IMR-90 (cell line): ENCODE measurements at regions not wholly inside any gene's neighbourhood (a gene's known extent, or its start where the extent isn't known, plus 50 kb on each side); places are given as distances from the start of the nearest gene placed in this dataset.

ENCODE experiments used
- ATAC-seq: fragments of 200-7000 bp; cut with Tn5 transposase; 2 replicates; pipeline ENCODE4 v1.9.1; 2020; ENCODE audit warnings: low read depth, mild to moderate bottlenecking, moderate library complexity
- BruUV-seq: library from RNA; stranded (reverse); fragments of 400-500 nt; replicated peaks from 2 replicates; lab custom pipeline; 2021; lab: Mats Ljungman, UMichigan
- CTCF ChIA-PET: fragments of 300-600 bp; formaldehyde crosslinking; extraction: SDS; loops from one replicate; lab custom pipeline; 2021; ENCODE audit warnings: antibody characterized with exemption; lab: Yijun Ruan, JAX
- POLR2A ChIA-PET: fragments of 300-600 bp; sonication (Branson Sonifier 250); formaldehyde crosslinking; loops from one replicate; lab custom pipeline; 2022; ENCODE audit warnings: antibody characterized with exemption; ENCODE audit not compliant: unreplicated experiment; lab: Charles Lee
- DNase-seq: peaks from one replicate; pipeline ENCODE4 v3.0.0; 2013
- H2AFZ ChIP-seq: replicated peaks from 2 replicates; pipeline ENCODE3; 2013; ENCODE audit warnings: low read length, mild to moderate bottlenecking; ENCODE audit not compliant: poor library complexity
- H2AK5ac ChIP-seq: 2 replicates; pipeline ENCODE4 v1.6.1; 2013; ENCODE audit warnings: low read depth, low read length, inconsistent platforms
- H2AK9ac ChIP-seq: replicated peaks from 2 replicates; pipeline ENCODE3; 2013; ENCODE audit warnings: mild to moderate bottlenecking, low read depth, low read length, moderate library complexity; ENCODE audit not compliant: poor library complexity
- H2BK120ac ChIP-seq: 2 replicates; pipeline ENCODE4 v1.6.1; 2013; ENCODE audit warnings: low read depth, low read length, inconsistent platforms
- H2BK15ac ChIP-seq: 3 replicates; pipeline ENCODE4 v1.6.1; 2013; ENCODE audit warnings: low read depth, low read length, inconsistent platforms
- H2BK20ac ChIP-seq: 2 replicates; pipeline ENCODE4 v1.6.1; 2013; ENCODE audit warnings: low read depth, mild to moderate bottlenecking, inconsistent platforms, low read length, moderate library complexity
- H2BK5ac ChIP-seq: 2 replicates; pipeline ENCODE4 v1.6.1; 2013; ENCODE audit warnings: mild to moderate bottlenecking, low read depth, low read length, inconsistent platforms; ENCODE audit not compliant: poor library complexity, severe bottlenecking
- H3K14ac ChIP-seq: replicated peaks from 2 replicates; pipeline ENCODE4 v1.6.1; 2013; ENCODE audit warnings: low read depth, low read length, inconsistent platforms
- H3K18ac ChIP-seq: 2 replicates; pipeline ENCODE4 v1.6.1; 2013; ENCODE audit warnings: low read depth, low read length, control low read depth
- H3K23ac ChIP-seq: 2 replicates; pipeline ENCODE4 v1.6.1; 2013; ENCODE audit warnings: low read depth, low read length, inconsistent platforms
- H3K27ac ChIP-seq: 2 replicates; pipeline ENCODE4 v1.5.1; 2013; ENCODE audit warnings: mild to moderate bottlenecking, control low read depth, low read length; ENCODE audit not compliant: insufficient read depth
- H3K27me3 ChIP-seq: 2 replicates; pipeline ENCODE4 v1.6.1; 2013; ENCODE audit warnings: low read length; ENCODE audit not compliant: control insufficient read depth, insufficient read depth
- H3K36me3 ChIP-seq: 2 replicates; pipeline ENCODE4 v1.6.1; 2013; ENCODE audit warnings: low read length, mixed read lengths; ENCODE audit not compliant: control insufficient read depth, insufficient read depth
- H3K4ac ChIP-seq: 2 replicates; pipeline ENCODE4 v1.6.1; 2013; ENCODE audit warnings: low read depth, low read length, inconsistent platforms
- H3K4me1 ChIP-seq: 2 replicates; pipeline ENCODE4 v1.6.1; 2013; ENCODE audit warnings: low read length, mixed read lengths; ENCODE audit not compliant: control insufficient read depth, insufficient read depth
- H3K4me2 ChIP-seq: 2 replicates; pipeline ENCODE4 v1.6.1; 2013; ENCODE audit warnings: low read depth, mild to moderate bottlenecking, control low read depth, low read length, moderate library complexity
- H3K4me3 ChIP-seq: 2 replicates; pipeline ENCODE4 v1.5.1; 2013; ENCODE audit warnings: low read depth, mild to moderate bottlenecking, control low read depth, low read length, moderate library complexity; ENCODE audit not compliant: insufficient read depth
- H3K56ac ChIP-seq: 2 replicates; pipeline ENCODE4 v1.6.1; 2013; ENCODE audit warnings: low read length, inconsistent platforms; ENCODE audit not compliant: insufficient read depth; ENCODE audit errors: extremely low read depth
- H3K79me1 ChIP-seq, 2 experiments: 2 replicates each; pipeline ENCODE4 v1.6.1; 2013; ENCODE audit warnings: low read length in 2 of 2, inconsistent platforms in 1 of 2, low read depth in 1 of 2
- H3K9ac ChIP-seq: 2 replicates; pipeline ENCODE4 v1.6.1; 2013; ENCODE audit warnings: low read depth, low read length, control low read depth
- H3K9me1 ChIP-seq: 2 replicates; pipeline ENCODE4 v1.6.1; 2013; ENCODE audit warnings: low read length, inconsistent platforms; ENCODE audit not compliant: insufficient read depth
- H3K9me3 ChIP-seq: 2 replicates; pipeline ENCODE4 v1.6.1; 2013; ENCODE audit warnings: low read length; ENCODE audit not compliant: control insufficient read depth, insufficient read depth
- H4K20me1 ChIP-seq: 2 replicates; pipeline ENCODE4 v1.6.1; 2013; ENCODE audit warnings: low read length, inconsistent platforms; ENCODE audit not compliant: insufficient read depth
- H4K5ac ChIP-seq: 2 replicates; pipeline ENCODE4 v1.6.1; 2013; ENCODE audit warnings: mild to moderate bottlenecking, low read depth, low read length, control low read depth
- H4K8ac ChIP-seq, 2 experiments: 2 replicates each; pipeline ENCODE4 v1.6.1; 2013; ENCODE audit warnings: low read depth in 2 of 2, low read length in 2 of 2, control low read depth in 1 of 2, inconsistent platforms in 1 of 2
- H4K91ac ChIP-seq: 2 replicates; pipeline ENCODE4 v1.6.1; 2013; ENCODE audit warnings: low read depth, low read length, inconsistent platforms; ENCODE audit not compliant: insufficient read depth
- ELK1 ChIP-seq: fragments of 150-350 bp; IDR thresholded peaks from 2 replicates; pipeline ENCODE4 v1.6.1; 2016; ENCODE audit warnings: low read depth, mild to moderate bottlenecking, low read length, moderate library complexity, borderline replicate concordance
- WGBS, 2 experiments: methylation state at CpG; one replicate each; pipeline versions ENCODE4 v1.1.5 to v1.1.7; 2013; ENCODE audit warnings: missing lambda C conversion rate in 2 of 2; ENCODE audit not compliant: insufficient read length in 1 of 2; ENCODE audit errors: extremely low coverage in 2 of 2; 5-methylcytosine and 5-hydroxymethylcytosine counted together
- dilution Hi-C: fragments of 300-500 bp; cut with HindIII; formaldehyde crosslinking; loops from one replicate; pipeline ENCODE4 v1.14.3; 2018; ENCODE audit warnings: low sequenced_read_pairs; ENCODE audit not compliant: unreplicated experiment
- in situ Hi-C: fragments of 300-500 bp; cut with MboI; formaldehyde crosslinking; loops from 3 replicates; pipeline ENCODE4 v1.14.3; 2019; ENCODE audit warnings: low sequenced_read_pairs, inconsistent platforms, mixed read lengths
- intact Hi-C: fragments of 100-400 bp; cut with micrococcal nuclease; formaldehyde crosslinking; loops from 2 replicates; pipeline ENCODE4 v1.10.0; 2022

- no peak overlapping the region for H3K27ac ChIP-seq
- H2BK15ac ChIP-seq = no peak overlapping the region
- no peak overlapping the region for H2BK5ac ChIP-seq
- H2AK5ac ChIP-seq = no peak overlapping the region
- no peak overlapping the region for H3K4me2 ChIP-seq
- no peak overlapping the region for H3K18ac ChIP-seq
- no peak overlapping the region for H3K9ac ChIP-seq
- no peak overlapping the region for H3K14ac ChIP-seq
- H3K27me3 ChIP-seq = no peaks in the 10 kb centered on the region
- dilution Hi-C loops = no loop called here
- ChIA-PET POLR2A (no interaction called here), CTCF (no interaction called here)
- no peak overlapping the region for H4K5ac ChIP-seq
- no peak overlapping the region for H3K23ac ChIP-seq
- no peak overlapping the region for H4K8ac ChIP-seq
- H3K79me1 ChIP-seq = no peaks in the 10 kb centered on the region
- no peak overlapping the region for H2BK120ac ChIP-seq
- 100% methylated on average over 2 of the region's 7 CpGs; no CpG with 5 or more reads in 1 of the 2 experiments for WGBS, 2 experiments
- H3K4me3 ChIP-seq = no peak overlapping the region
- H3K9me3 ChIP-seq = no peaks in the 10 kb centered on the region
- H2BK20ac ChIP-seq = no peak overlapping the region
- no peaks in the 10 kb centered on the region for H3K9me1 ChIP-seq
- H2AFZ ChIP-seq = no peak overlapping the region
- no peak for DNase-seq
- TF ChIP-seq ELK1 = no peak
- in situ Hi-C loops = no loop called here
- H3K56ac ChIP-seq = no peak overlapping the region
- H3K4ac ChIP-seq = no peak overlapping the region
- no peak for ATAC-seq
- no peaks in the 10 kb centered on the region for H4K20me1 ChIP-seq
- no peak overlapping the region for H4K91ac ChIP-seq
- no peak overlapping the region for H2AK9ac ChIP-seq
- no peaks in the 10 kb centered on the region for H3K36me3 ChIP-seq
- no TSS peak for BruUV-seq
- intact Hi-C loops = no loop called here
- H3K4me1 ChIP-seq = no peaks in the 10 kb centered on the region
Measured at GRCh38 chr1:99173900-99174299, 90.4 kb upstream of the PLPPR4 start.
